ENCODE measurements at regions not wholly inside any gene's neighbourhood (a gene's known extent, or its start where the extent isn't known, plus 50 kb on each side); places are given as distances from the start of the nearest gene placed in this dataset.

DNA sequence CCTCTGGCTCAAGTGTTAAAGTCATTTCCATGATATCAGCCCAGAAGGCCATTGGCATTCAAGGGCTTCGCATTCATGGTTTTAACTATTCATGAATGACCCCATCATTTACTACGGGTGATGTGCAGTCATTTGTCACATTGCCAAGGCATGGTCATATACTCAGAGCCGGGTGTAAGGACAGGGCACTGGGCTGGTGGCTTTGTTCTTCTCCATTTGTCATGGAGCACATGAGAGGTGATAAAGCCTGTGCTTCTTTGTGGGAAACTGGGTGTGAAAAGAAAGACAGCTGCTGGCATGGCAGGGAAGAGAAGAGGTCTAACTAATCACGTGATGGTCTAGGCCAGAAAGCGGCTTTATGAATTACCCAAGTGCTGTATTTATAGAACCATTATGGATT is 132.2 kb upstream of the PLXNA4 start:
- no peaks in the 10 kb centered on the region for H3K9me3 ChIP-seq (ENCODE audit: control extremely low read depth in 1 of 5, control insufficient read depth in 4 of 5, insufficient read depth in 2 of 5, low read depth in 1 of 5, low read length in 4 of 5)
- H3K27me3 ChIP-seq (replicated peaks in 2 of 5; ENCODE audit: control insufficient read depth in 4 of 5, insufficient read depth in 5 of 5, low read length in 4 of 5), result no peaks in the 10 kb centered on the region
- ChIA-PET CTCF (no interaction called here), POLR2A (no interaction called here)
- H3K4me1 ChIP-seq (ENCODE audit: control extremely low read depth in 1 of 4, control insufficient read depth in 4 of 4, insufficient read depth in 4 of 4, low read length in 3 of 4), result peaks cover 0 to 14% (median 11%) of the 10 kb centered on the region in 4 experiments
- 96% methylated on average over 4 of the region's 5 CpGs for WGBS (ENCODE audit: insufficient coverage)
- no peaks in the 10 kb centered on the region for H3K36me3 ChIP-seq (ENCODE audit: control insufficient read depth in 4 of 4, insufficient read depth in 4 of 4, low read length in 3 of 4)
- no peak overlapping the region for H3K27ac ChIP-seq (ENCODE audit: insufficient read depth in 1 of 2, low read depth in 1 of 2, low read length in 2 of 2, poor library complexity in 1 of 2, severe bottlenecking in 2 of 2)
- no peak for DNase-seq
- no peak overlapping the region for H3K4me3 ChIP-seq (ENCODE audit: control insufficient read depth in 1 of 7, extremely low read depth in 1 of 7, insufficient read depth in 4 of 7, low read depth in 2 of 7, low read length in 6 of 7)

DNA sequence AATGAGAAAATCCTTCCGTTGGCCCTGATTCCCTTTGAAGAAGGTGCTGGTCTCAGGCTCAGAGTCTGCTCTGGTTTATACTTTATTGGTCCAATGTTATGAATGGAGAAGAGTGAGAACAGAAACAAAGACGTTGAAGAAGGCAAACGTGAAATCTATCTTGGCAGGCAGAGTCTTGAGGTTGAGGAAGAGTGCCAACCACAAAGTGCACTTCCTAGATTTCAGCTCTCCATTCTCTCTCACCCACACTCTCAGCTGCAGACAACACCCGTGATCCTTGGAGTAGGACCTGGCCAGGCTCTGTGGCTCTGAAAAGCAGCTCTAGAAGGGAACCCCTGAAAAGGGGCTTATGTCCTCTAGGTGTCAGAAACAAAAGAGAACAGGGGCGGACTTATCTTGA is 128.9 kb upstream of the PLXNA4 start:
- peak; percentile 21 to 77 (median 66) for DNase-seq
- ChIA-PET CTCF (no interaction called here), POLR2A (no interaction called here)
- H3K4me3 ChIP-seq (ENCODE audit: control insufficient read depth in 1 of 7, extremely low read depth in 1 of 7, insufficient read depth in 4 of 7, low read depth in 2 of 7, low read length in 6 of 7), result no peak overlapping the region
- no peaks in the 10 kb centered on the region for H3K36me3 ChIP-seq (ENCODE audit: control insufficient read depth in 4 of 4, insufficient read depth in 4 of 4, low read length in 3 of 4)
- 43% methylated on average over 3 of the region's 5 CpGs for WGBS (ENCODE audit: insufficient coverage)
- H3K27ac ChIP-seq (ENCODE audit: insufficient read depth in 1 of 2, low read depth in 1 of 2, low read length in 2 of 2, poor library complexity in 1 of 2, severe bottlenecking in 2 of 2), result no peak overlapping the region
- peaks cover 0 to 3% (median 0%) of the 10 kb centered on the region in 5 experiments for H3K9me3 ChIP-seq (ENCODE audit: control extremely low read depth in 1 of 5, control insufficient read depth in 4 of 5, insufficient read depth in 2 of 5, low read depth in 1 of 5, low read length in 4 of 5)
- no peaks in the 10 kb centered on the region for H3K27me3 ChIP-seq (replicated peaks in 2 of 5; ENCODE audit: control insufficient read depth in 4 of 5, insufficient read depth in 5 of 5, low read length in 4 of 5)
- H3K4me1 ChIP-seq (ENCODE audit: control extremely low read depth in 1 of 4, control insufficient read depth in 4 of 4, insufficient read depth in 4 of 4, low read length in 3 of 4), result peaks cover 0 to 14% (median 11%) of the 10 kb centered on the region in 4 experiments

DNA sequence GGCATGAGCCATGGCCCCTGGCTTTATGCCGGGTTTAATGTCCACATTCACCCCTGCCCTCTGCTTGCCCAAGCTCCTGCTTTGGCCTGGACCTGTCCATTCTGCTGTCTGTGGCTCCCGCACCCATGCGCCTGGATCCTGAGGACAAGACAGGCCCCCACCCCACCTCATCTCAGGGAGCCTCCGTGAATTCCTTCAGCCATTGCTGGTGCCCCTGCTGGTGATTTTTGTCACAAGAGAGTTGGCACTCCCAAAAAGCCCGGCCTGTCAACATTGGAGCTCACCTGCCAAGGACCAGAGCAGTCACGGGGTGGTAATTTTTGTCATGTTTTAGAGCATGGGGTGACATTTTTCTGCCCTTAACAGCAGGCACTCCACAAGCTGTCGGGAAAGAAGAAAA is 127.5 kb upstream of the PLXNA4 start:
- Histone ChIP-seq H3K9me3 (ENCODE audit: control extremely low read depth in 1 of 5, control insufficient read depth in 4 of 5, insufficient read depth in 2 of 5, low read depth in 1 of 5, low read length in 4 of 5) (peaks cover 0 to 3% (median 0%) of the 10 kb centered on the region in 5 experiments), H3K4me1 (ENCODE audit: control extremely low read depth in 1 of 4, control insufficient read depth in 4 of 4, insufficient read depth in 4 of 4, low read length in 3 of 4) (peaks cover 0 to 14% (median 11%) of the 10 kb centered on the region in 4 experiments), H3K27ac (ENCODE audit: insufficient read depth in 1 of 2, low read depth in 1 of 2, low read length in 2 of 2, poor library complexity in 1 of 2, severe bottlenecking in 2 of 2) (no peak overlapping the region), H3K27me3 (replicated peaks in 2 of 5; ENCODE audit: control insufficient read depth in 4 of 5, insufficient read depth in 5 of 5, low read length in 4 of 5) (no peaks in the 10 kb centered on the region), H3K4me3 (ENCODE audit: control insufficient read depth in 1 of 7, extremely low read depth in 1 of 7, insufficient read depth in 4 of 7, low read depth in 2 of 7, low read length in 6 of 7) (no peak overlapping the region), H3K36me3 (ENCODE audit: control insufficient read depth in 4 of 4, insufficient read depth in 4 of 4, low read length in 3 of 4) (no peaks in the 10 kb centered on the region)
- WGBS (ENCODE audit: insufficient coverage), result 86% methylated on average over 4 of the region's 7 CpGs
- CTCF ChIA-PET, result interaction anchor here (0.9 kb wide), 1 partner anchor 50 kb away, joined by 3 read pairs; no protein-coding TSS in a partner anchor
- POLR2A ChIA-PET, result no interaction called here
- no peak for DNase-seq

DNA sequence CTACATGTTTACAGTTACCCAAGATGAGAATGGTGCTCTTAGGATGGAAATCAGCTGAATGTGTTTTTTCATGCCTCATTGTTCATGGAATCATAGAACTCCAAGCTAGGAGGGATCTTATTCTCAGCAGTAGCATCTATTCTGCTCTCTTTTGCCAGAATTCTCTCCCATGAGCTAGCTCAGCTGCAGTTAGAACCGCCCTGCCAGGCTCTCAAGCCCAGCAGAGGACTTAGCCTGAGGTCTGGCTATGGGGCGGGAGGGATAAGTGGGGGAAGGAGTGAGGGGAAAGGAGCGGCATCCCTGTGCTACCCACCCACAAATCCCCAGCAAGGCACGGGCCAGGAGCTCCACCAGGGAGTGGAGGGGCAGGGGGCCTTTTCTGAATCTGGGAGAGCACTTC is 120.7 kb upstream of the PLXNA4 start:
- H3K4me3 ChIP-seq (ENCODE audit: control insufficient read depth in 1 of 7, extremely low read depth in 1 of 7, insufficient read depth in 4 of 7, low read depth in 2 of 7, low read length in 6 of 7), result no peak overlapping the region
- no peak for DNase-seq
- ChIA-PET CTCF (no interaction called here), POLR2A (no interaction called here)
- whole genome bisulfite sequencing (ENCODE audit: insufficient coverage), result no CpG with 5 or more reads among the region's 4 CpGs
- H3K36me3 ChIP-seq (ENCODE audit: control insufficient read depth in 4 of 4, insufficient read depth in 4 of 4, low read length in 3 of 4), result no peaks in the 10 kb centered on the region
- H3K27ac ChIP-seq (ENCODE audit: insufficient read depth in 1 of 2, low read depth in 1 of 2, low read length in 2 of 2, poor library complexity in 1 of 2, severe bottlenecking in 2 of 2), result no peak overlapping the region
- H3K9me3 ChIP-seq (ENCODE audit: control extremely low read depth in 1 of 5, control insufficient read depth in 4 of 5, insufficient read depth in 2 of 5, low read depth in 1 of 5, low read length in 4 of 5), result peaks cover 0 to 3% (median 0%) of the 10 kb centered on the region in 5 experiments
- no peaks in the 10 kb centered on the region for H3K27me3 ChIP-seq (replicated peaks in 2 of 5; ENCODE audit: control insufficient read depth in 4 of 5, insufficient read depth in 5 of 5, low read length in 4 of 5)
- H3K4me1 ChIP-seq (ENCODE audit: control extremely low read depth in 1 of 4, control insufficient read depth in 4 of 4, insufficient read depth in 4 of 4, low read length in 3 of 4), result peaks cover 0 to 4% (median 0%) of the 10 kb centered on the region in 4 experiments

DNA sequence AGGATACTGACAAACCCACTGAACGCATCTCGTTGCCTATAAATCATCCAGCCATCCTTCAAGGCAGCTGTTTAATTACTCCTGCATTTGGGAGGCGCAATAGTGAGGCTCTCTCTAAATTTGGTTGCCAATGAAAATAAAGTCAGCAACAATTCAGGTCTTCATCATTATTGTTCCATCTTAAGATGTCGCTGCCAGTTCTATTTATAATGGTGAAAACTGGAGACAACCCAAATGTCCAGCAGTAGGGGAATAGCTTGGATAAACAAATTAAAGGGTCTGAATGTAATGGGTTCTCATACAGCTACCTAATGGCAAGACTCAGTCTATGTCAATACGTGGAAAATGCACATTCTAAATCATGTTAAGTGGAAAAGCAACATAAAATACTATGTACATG is 120.1 kb upstream of the PLXNA4 start:
- 98% methylated on average over 4 of the region's 5 CpGs for WGBS (ENCODE audit: insufficient coverage)

DNA sequence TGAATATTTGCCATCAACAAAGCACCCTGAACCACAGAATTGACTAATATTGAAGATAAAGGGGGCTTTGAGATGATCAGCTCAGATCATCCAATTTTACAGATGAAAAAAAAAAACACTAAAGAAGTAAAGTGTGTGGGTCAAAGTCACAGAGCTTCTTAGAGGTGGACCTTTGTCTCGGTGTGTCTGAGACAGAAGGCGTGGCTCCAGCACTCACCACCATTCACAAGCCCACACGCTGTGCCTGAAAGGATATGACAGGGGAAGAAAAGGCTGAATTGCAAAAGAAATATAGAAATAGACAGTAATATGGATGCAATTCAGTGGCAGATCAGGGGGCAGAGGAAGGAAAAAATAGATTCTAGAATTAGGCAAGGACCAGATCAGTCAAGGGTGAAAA is 114.9 kb upstream of the PLXNA4 start:
- Histone ChIP-seq H3K9me3 (ENCODE audit: control extremely low read depth in 1 of 5, control insufficient read depth in 4 of 5, insufficient read depth in 2 of 5, low read depth in 1 of 5, low read length in 4 of 5) (peaks cover 0 to 2% (median 0%) of the 10 kb centered on the region in 5 experiments), H3K4me1 (ENCODE audit: control extremely low read depth in 1 of 4, control insufficient read depth in 4 of 4, insufficient read depth in 4 of 4, low read length in 3 of 4) (no peaks in the 10 kb centered on the region), H3K27ac (ENCODE audit: insufficient read depth in 1 of 2, low read depth in 1 of 2, low read length in 2 of 2, poor library complexity in 1 of 2, severe bottlenecking in 2 of 2) (no peak overlapping the region), H3K27me3 (replicated peaks in 2 of 5; ENCODE audit: control insufficient read depth in 4 of 5, insufficient read depth in 5 of 5, low read length in 4 of 5) (peaks cover 0 to 2% (median 0%) of the 10 kb centered on the region in 5 experiments), H3K4me3 (ENCODE audit: control insufficient read depth in 1 of 7, extremely low read depth in 1 of 7, insufficient read depth in 4 of 7, low read depth in 2 of 7, low read length in 6 of 7) (no peak overlapping the region), H3K36me3 (ENCODE audit: control insufficient read depth in 4 of 4, insufficient read depth in 4 of 4, low read length in 3 of 4) (no peaks in the 10 kb centered on the region)
- POLR2A ChIA-PET, result interaction anchor here (0.7 kb wide), 1 partner anchor 398 kb away, joined by 3 read pairs; no protein-coding TSS in a partner anchor
- 100% methylated on average over 2 of the region's 3 CpGs for WGBS (ENCODE audit: insufficient coverage)
- DNase-seq, result no peak
- CTCF ChIA-PET, result no interaction called here

More for the DNA sequence above, 120.1 kb upstream of the PLXNA4 start:
- Histone ChIP-seq H3K4me3 (ENCODE audit: control insufficient read depth in 1 of 7, extremely low read depth in 1 of 7, insufficient read depth in 4 of 7, low read depth in 2 of 7, low read length in 6 of 7) (no peak overlapping the region), H3K27me3 (replicated peaks in 2 of 5; ENCODE audit: control insufficient read depth in 4 of 5, insufficient read depth in 5 of 5, low read length in 4 of 5) (no peaks in the 10 kb centered on the region), H3K36me3 (ENCODE audit: control insufficient read depth in 4 of 4, insufficient read depth in 4 of 4, low read length in 3 of 4) (no peaks in the 10 kb centered on the region), H3K4me1 (ENCODE audit: control extremely low read depth in 1 of 4, control insufficient read depth in 4 of 4, insufficient read depth in 4 of 4, low read length in 3 of 4) (peaks cover 0 to 4% (median 0%) of the 10 kb centered on the region in 4 experiments), H3K27ac (ENCODE audit: insufficient read depth in 1 of 2, low read depth in 1 of 2, low read length in 2 of 2, poor library complexity in 1 of 2, severe bottlenecking in 2 of 2) (no peak overlapping the region), H3K9me3 (ENCODE audit: control extremely low read depth in 1 of 5, control insufficient read depth in 4 of 5, insufficient read depth in 2 of 5, low read depth in 1 of 5, low read length in 4 of 5) (no peaks in the 10 kb centered on the region)
- no peak for DNase-seq
- ChIA-PET POLR2A (no interaction called here), CTCF (no interaction called here)

DNA sequence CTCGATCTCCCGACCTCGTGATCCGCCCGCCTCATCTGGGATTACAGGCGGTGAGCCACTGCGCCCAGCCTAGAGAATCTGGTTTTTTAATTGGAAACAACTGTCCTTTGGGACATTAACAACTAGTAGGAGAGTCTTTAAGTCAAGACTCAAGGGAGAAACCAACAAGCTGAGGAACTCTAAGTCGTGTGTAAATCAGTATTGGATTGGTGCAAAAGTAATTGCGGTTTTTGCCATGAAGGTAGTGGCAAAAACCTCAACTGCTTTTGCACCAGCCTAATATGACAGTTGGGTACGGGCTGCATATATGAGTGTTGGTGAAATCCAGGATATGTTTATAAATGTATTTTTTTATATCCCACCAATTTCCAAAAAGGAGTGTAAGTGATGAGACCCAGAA is 113.9 kb upstream of the PLXNA4 start:
- DNase-seq, result no peak
- Histone ChIP-seq H3K27me3 (replicated peaks in 2 of 5; ENCODE audit: control insufficient read depth in 4 of 5, insufficient read depth in 5 of 5, low read length in 4 of 5) (peaks cover 0 to 2% (median 0%) of the 10 kb centered on the region in 5 experiments), H3K36me3 (ENCODE audit: control insufficient read depth in 4 of 4, insufficient read depth in 4 of 4, low read length in 3 of 4) (no peaks in the 10 kb centered on the region), H3K27ac (ENCODE audit: insufficient read depth in 1 of 2, low read depth in 1 of 2, low read length in 2 of 2, poor library complexity in 1 of 2, severe bottlenecking in 2 of 2) (no peak overlapping the region), H3K9me3 (ENCODE audit: control extremely low read depth in 1 of 5, control insufficient read depth in 4 of 5, insufficient read depth in 2 of 5, low read depth in 1 of 5, low read length in 4 of 5) (peaks cover 0 to 5% (median 0%) of the 10 kb centered on the region in 5 experiments), H3K4me3 (ENCODE audit: control insufficient read depth in 1 of 7, extremely low read depth in 1 of 7, insufficient read depth in 4 of 7, low read depth in 2 of 7, low read length in 6 of 7) (no peak overlapping the region), H3K4me1 (ENCODE audit: control extremely low read depth in 1 of 4, control insufficient read depth in 4 of 4, insufficient read depth in 4 of 4, low read length in 3 of 4) (no peaks in the 10 kb centered on the region)
- 95% methylated on average over 9 of the region's 10 CpGs for WGBS (ENCODE audit: insufficient coverage)
- POLR2A ChIA-PET, result no interaction called here
- CTCF ChIA-PET, result no interaction called here

All from common myeloid progenitor, CD34-positive (primary cell).